Activated T-helper 1 cell treated with anti-CD3 and anti-CD28 coated beads, Interleukin-2, amount 50 U/mL, for 16 hours (primary cell): ENCODE measurements at regions not wholly inside any gene's neighbourhood (a gene's known extent, or its start where the extent isn't known, plus 50 kb on each side); places are given as distances from the start of the nearest gene placed in this dataset.

Experiments used
- DNase-seq, 2 donors: peaks; one replicate each; pipeline ENCODE4 v3.0.0-alpha.2; 2020; ENCODE audit warnings: low read depth in 1 of 2, low spot score in 1 of 2

- DNase-seq = no peak
Observed at GRCh38 chr18:59760212-59760611, 63.0 kb upstream of the CCBE1 start.

GRCh38 chr18:59758837-59759236, 61.6 kb upstream of the CCBE1 start:
- DNase-seq = no peak

- no peak for DNase-seq
Observed at GRCh38 chr18:59758106-59758505, 60.9 kb upstream of the CCBE1 start.

- no peak for DNase-seq
Observed at GRCh38 chr18:59752666-59753065, 55.4 kb upstream of the CCBE1 start.

- DNase-seq = no peak
Observed at GRCh38 chr18:59751186-59751585, 54.0 kb upstream of the CCBE1 start.

- DNase-seq = no peak
Observed at GRCh38 chr18:59748628-59749360, 51.6 kb upstream of the CCBE1 start.
